ENCODE measurements at regions not wholly inside any gene's neighbourhood (a gene's known extent, or its start where the extent isn't known, plus 50 kb on each side); places are given as distances from the start of the nearest gene placed in this dataset.

DNA sequence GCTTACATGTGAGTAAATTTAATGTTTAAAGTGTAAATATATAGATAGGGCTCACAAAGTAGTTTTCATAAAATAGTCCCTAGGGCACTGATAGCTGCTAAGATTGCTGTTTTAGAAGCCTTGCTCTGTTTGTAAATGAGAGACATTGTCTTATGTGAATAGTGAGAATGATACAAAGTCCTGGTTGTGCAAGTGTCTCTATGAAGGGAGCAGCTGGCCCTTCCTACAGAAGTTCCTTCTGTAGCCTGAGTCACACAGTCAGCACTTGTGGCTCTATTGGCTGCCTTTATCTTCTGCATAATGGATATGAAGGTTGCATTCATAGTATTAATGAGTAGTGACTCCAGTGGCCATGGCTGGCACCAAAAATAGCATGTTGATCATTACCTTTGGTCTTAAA, 279.7 kb downstream of the OSR1 start:
- Histone ChIP-seq H3K4me1 (ENCODE audit: control insufficient read depth, insufficient read depth, low read length) (peaks cover 2% of the 10 kb centered on the region), H3K18ac (ENCODE audit: low read depth, low read length) (no peak overlapping the region), H3K9me1 (ENCODE audit: insufficient read depth, low read length) (no peaks in the 10 kb centered on the region), H4K91ac (ENCODE audit: insufficient read depth, low read depth, low read length) (no peak overlapping the region), H2AFZ (replicated peaks; ENCODE audit: low read length, poor library complexity) (no peak overlapping the region), H2AK9ac (replicated peaks; ENCODE audit: low read depth, low read length, poor library complexity) (no peak overlapping the region), H4K5ac (ENCODE audit: low read depth, low read length) (no peak overlapping the region), H3K36me3 (ENCODE audit: control insufficient read depth, insufficient read depth, low read length) (no peaks in the 10 kb centered on the region), H3K27ac (ENCODE audit: insufficient read depth, low read length) (no peak overlapping the region), H3K9ac (ENCODE audit: low read depth, low read length) (no peak overlapping the region), H4K20me1 (ENCODE audit: insufficient read depth, low read length) (no peaks in the 10 kb centered on the region), H2BK20ac (ENCODE audit: low read depth, low read length) (no peak overlapping the region), H3K79me1 (ENCODE audit: low read depth in 1 of 2, low read length in 2 of 2) (no peaks in the 10 kb centered on the region), H2BK120ac (ENCODE audit: low read depth, low read length) (no peak overlapping the region), H3K4me3 (ENCODE audit: insufficient read depth, low read depth, low read length) (no peak overlapping the region), H3K4me2 (ENCODE audit: low read depth, low read length) (no peak overlapping the region), H3K27me3 (ENCODE audit: control insufficient read depth, insufficient read depth, low read length) (no peaks in the 10 kb centered on the region), H2BK5ac (ENCODE audit: low read depth, low read length, poor library complexity, severe bottlenecking) (no peak overlapping the region), H3K56ac (ENCODE audit: extremely low read depth, insufficient read depth, low read length) (no peak overlapping the region), H3K9me3 (ENCODE audit: control insufficient read depth, insufficient read depth, low read length) (no peaks in the 10 kb centered on the region), H2BK15ac (ENCODE audit: low read depth, low read length) (no peak overlapping the region), H4K8ac (ENCODE audit: low read depth in 2 of 2, low read length in 2 of 2) (no peak overlapping the region), H3K4ac (ENCODE audit: low read depth, low read length) (no peak overlapping the region), H2AK5ac (ENCODE audit: low read depth, low read length) (no peak overlapping the region), H3K23ac (ENCODE audit: low read depth, low read length) (no peak overlapping the region), H3K14ac (replicated peaks; ENCODE audit: low read depth, low read length) (no peak overlapping the region)
- ATAC-seq (ENCODE audit: low read depth) (no peak), DNase-seq (no peak)
- TF ChIP-seq MAFK (IDR thresholded peaks at IDR 0.05; ENCODE audit: low read depth, low read length) (no peak), POLR2A (IDR thresholded peaks at IDR 0.05; ENCODE audit: low read depth, low read length) (no peak), NFE2L2 (IDR thresholded peaks at IDR 0.05; ENCODE audit: low read depth, low read length) (no peak), RAD21 (IDR thresholded peaks at IDR 0.05; ENCODE audit: low read length) (no peak), CEBPB (IDR thresholded peaks at IDR 0.05; ENCODE audit: low read depth, low read length) (no peak), MAZ (IDR thresholded peaks at IDR 0.05; ENCODE audit: borderline replicate concordance, low read depth, low read length) (no peak), SMC3 (IDR thresholded peaks at IDR 0.05; ENCODE audit: low read depth, low read length) (no peak), BHLHE40 (IDR thresholded peaks at IDR 0.05; ENCODE audit: low read depth, low read length) (no peak), FOS (IDR thresholded peaks at IDR 0.05; ENCODE audit: low read depth, low read length) (no peak), RFX5 (IDR thresholded peaks at IDR 0.05; ENCODE audit: low read depth, low read length) (no peak), CHD1 (IDR thresholded peaks at IDR 0.05; ENCODE audit: low read depth, low read length) (no peak), MXI1 (IDR thresholded peaks at IDR 0.05; ENCODE audit: borderline replicate concordance, low read depth, low read length) (no peak), RCOR1 (IDR thresholded peaks at IDR 0.05; ENCODE audit: insufficient replicate concordance, low read length) (no peak)
- TF ChIP-seq, protein P1, sequence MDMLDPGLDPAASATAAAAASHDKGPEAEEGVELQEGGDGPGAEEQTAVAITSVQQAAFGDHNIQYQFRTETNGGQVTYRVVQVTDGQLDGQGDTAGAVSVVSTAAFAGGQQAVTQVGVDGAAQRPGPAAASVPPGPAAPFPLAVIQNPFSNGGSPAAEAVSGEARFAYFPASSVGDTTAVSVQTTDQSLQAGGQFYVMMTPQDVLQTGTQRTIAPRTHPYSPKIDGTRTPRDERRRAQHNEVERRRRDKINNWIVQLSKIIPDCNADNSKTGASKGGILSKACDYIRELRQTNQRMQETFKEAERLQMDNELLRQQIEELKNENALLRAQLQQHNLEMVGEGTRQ (IDR thresholded peaks at IDR 0.05; ENCODE audit: low read depth, low read length): no peak
- intact Hi-C loops (cut with micrococcal nuclease) (no loop called here), dilution Hi-C loops (cut with HindIII; ENCODE audit: low sequenced_read_pairs, unreplicated experiment) (no loop called here), in situ Hi-C loops (cut with MboI; ENCODE audit: low sequenced_read_pairs) (no loop called here)
- POLR2A ChIA-PET (ENCODE audit: unreplicated experiment): no interaction called here
- CTCF ChIA-PET: no interaction called here
- BruUV-seq (replicated peaks): no TSS peak

Measured in IMR-90 (cell line).